HL-60 (cell line): ENCODE measurements at regions not wholly inside any gene's neighbourhood (a gene's known extent, or its start where the extent isn't known, plus 50 kb on each side); places are given as distances from the start of the nearest gene placed in this dataset.

ENCODE experiments used
- GABPA ChIP-seq: IDR thresholded peaks from 2 replicates; pipeline ENCODE4 v1.6.1; 2012; ENCODE audit warnings: low read depth
- POLR2AphosphoS5 ChIP-seq: IDR thresholded peaks from 2 replicates; pipeline ENCODE4 v1.6.1; 2012; ENCODE audit warnings: low read depth
- TF ChIP-seq, protein P1 (sequence below): IDR thresholded peaks from 2 replicates; pipeline ENCODE4 v1.6.1; 2012; ENCODE audit warnings: low read depth; ENCODE audit not compliant: insufficient replicate concordance
- TF ChIP-seq, protein P2 (sequence below): IDR thresholded peaks from one replicate; pipeline ENCODE4 v1.5.1; 2011; ENCODE audit warnings: low read length, control low read depth, inconsistent platforms; ENCODE audit not compliant: insufficient read depth

- TF ChIP-seq, protein P1, sequence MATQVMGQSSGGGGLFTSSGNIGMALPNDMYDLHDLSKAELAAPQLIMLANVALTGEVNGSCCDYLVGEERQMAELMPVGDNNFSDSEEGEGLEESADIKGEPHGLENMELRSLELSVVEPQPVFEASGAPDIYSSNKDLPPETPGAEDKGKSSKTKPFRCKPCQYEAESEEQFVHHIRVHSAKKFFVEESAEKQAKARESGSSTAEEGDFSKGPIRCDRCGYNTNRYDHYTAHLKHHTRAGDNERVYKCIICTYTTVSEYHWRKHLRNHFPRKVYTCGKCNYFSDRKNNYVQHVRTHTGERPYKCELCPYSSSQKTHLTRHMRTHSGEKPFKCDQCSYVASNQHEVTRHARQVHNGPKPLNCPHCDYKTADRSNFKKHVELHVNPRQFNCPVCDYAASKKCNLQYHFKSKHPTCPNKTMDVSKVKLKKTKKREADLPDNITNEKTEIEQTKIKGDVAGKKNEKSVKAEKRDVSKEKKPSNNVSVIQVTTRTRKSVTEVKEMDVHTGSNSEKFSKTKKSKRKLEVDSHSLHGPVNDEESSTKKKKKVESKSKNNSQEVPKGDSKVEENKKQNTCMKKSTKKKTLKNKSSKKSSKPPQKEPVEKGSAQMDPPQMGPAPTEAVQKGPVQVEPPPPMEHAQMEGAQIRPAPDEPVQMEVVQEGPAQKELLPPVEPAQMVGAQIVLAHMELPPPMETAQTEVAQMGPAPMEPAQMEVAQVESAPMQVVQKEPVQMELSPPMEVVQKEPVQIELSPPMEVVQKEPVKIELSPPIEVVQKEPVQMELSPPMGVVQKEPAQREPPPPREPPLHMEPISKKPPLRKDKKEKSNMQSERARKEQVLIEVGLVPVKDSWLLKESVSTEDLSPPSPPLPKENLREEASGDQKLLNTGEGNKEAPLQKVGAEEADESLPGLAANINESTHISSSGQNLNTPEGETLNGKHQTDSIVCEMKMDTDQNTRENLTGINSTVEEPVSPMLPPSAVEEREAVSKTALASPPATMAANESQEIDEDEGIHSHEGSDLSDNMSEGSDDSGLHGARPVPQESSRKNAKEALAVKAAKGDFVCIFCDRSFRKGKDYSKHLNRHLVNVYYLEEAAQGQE, result no peak
- TF ChIP-seq, protein P2, sequence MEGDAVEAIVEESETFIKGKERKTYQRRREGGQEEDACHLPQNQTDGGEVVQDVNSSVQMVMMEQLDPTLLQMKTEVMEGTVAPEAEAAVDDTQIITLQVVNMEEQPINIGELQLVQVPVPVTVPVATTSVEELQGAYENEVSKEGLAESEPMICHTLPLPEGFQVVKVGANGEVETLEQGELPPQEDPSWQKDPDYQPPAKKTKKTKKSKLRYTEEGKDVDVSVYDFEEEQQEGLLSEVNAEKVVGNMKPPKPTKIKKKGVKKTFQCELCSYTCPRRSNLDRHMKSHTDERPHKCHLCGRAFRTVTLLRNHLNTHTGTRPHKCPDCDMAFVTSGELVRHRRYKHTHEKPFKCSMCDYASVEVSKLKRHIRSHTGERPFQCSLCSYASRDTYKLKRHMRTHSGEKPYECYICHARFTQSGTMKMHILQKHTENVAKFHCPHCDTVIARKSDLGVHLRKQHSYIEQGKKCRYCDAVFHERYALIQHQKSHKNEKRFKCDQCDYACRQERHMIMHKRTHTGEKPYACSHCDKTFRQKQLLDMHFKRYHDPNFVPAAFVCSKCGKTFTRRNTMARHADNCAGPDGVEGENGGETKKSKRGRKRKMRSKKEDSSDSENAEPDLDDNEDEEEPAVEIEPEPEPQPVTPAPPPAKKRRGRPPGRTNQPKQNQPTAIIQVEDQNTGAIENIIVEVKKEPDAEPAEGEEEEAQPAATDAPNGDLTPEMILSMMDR, result no peak
- TF ChIP-seq POLR2AphosphoS5, result no peak
- no peak for TF ChIP-seq GABPA
Measured at GRCh38 chr3:193851941-193852674, 259.1 kb downstream of the OPA1 start.
